IMR-90 (cell line): ENCODE measurements at regions not wholly inside any gene's neighbourhood (a gene's known extent, or its start where the extent isn't known, plus 50 kb on each side); places are given as distances from the start of the nearest gene placed in this dataset.

Source experiments
- ATAC-seq: fragments of 200-7000 bp; cut with Tn5 transposase; 2 replicates; pipeline ENCODE4 v1.9.1; 2020; ENCODE audit warnings: low read depth, mild to moderate bottlenecking, moderate library complexity
- BruUV-seq: library from RNA; stranded (reverse); fragments of 400-500 nt; replicated peaks from 2 replicates; lab custom pipeline; 2021; lab: Mats Ljungman, UMichigan
- CTCF ChIA-PET: fragments of 300-600 bp; formaldehyde crosslinking; extraction: SDS; loops from one replicate; lab custom pipeline; 2021; ENCODE audit warnings: antibody characterized with exemption; lab: Yijun Ruan, JAX
- POLR2A ChIA-PET: fragments of 300-600 bp; sonication (Branson Sonifier 250); formaldehyde crosslinking; loops from one replicate; lab custom pipeline; 2022; ENCODE audit warnings: antibody characterized with exemption; ENCODE audit not compliant: unreplicated experiment; lab: Charles Lee
- DNase-seq: peaks from one replicate; pipeline ENCODE4 v3.0.0; 2013
- H2AFZ ChIP-seq: replicated peaks from 2 replicates; pipeline ENCODE3; 2013; ENCODE audit warnings: low read length, mild to moderate bottlenecking; ENCODE audit not compliant: poor library complexity
- H2AK5ac ChIP-seq: 2 replicates; pipeline ENCODE4 v1.6.1; 2013; ENCODE audit warnings: low read depth, low read length, inconsistent platforms
- H2AK9ac ChIP-seq: replicated peaks from 2 replicates; pipeline ENCODE3; 2013; ENCODE audit warnings: mild to moderate bottlenecking, low read depth, low read length, moderate library complexity; ENCODE audit not compliant: poor library complexity
- H2BK120ac ChIP-seq: 2 replicates; pipeline ENCODE4 v1.6.1; 2013; ENCODE audit warnings: low read depth, low read length, inconsistent platforms
- H2BK15ac ChIP-seq: 3 replicates; pipeline ENCODE4 v1.6.1; 2013; ENCODE audit warnings: low read depth, low read length, inconsistent platforms
- H2BK20ac ChIP-seq: 2 replicates; pipeline ENCODE4 v1.6.1; 2013; ENCODE audit warnings: low read depth, mild to moderate bottlenecking, inconsistent platforms, low read length, moderate library complexity
- H2BK5ac ChIP-seq: 2 replicates; pipeline ENCODE4 v1.6.1; 2013; ENCODE audit warnings: mild to moderate bottlenecking, low read depth, low read length, inconsistent platforms; ENCODE audit not compliant: poor library complexity, severe bottlenecking
- H3K14ac ChIP-seq: replicated peaks from 2 replicates; pipeline ENCODE4 v1.6.1; 2013; ENCODE audit warnings: low read depth, low read length, inconsistent platforms
- H3K18ac ChIP-seq: 2 replicates; pipeline ENCODE4 v1.6.1; 2013; ENCODE audit warnings: low read depth, low read length, control low read depth
- H3K23ac ChIP-seq: 2 replicates; pipeline ENCODE4 v1.6.1; 2013; ENCODE audit warnings: low read depth, low read length, inconsistent platforms
- H3K27ac ChIP-seq: 2 replicates; pipeline ENCODE4 v1.5.1; 2013; ENCODE audit warnings: mild to moderate bottlenecking, control low read depth, low read length; ENCODE audit not compliant: insufficient read depth
- H3K27me3 ChIP-seq: 2 replicates; pipeline ENCODE4 v1.6.1; 2013; ENCODE audit warnings: low read length; ENCODE audit not compliant: control insufficient read depth, insufficient read depth
- H3K36me3 ChIP-seq: 2 replicates; pipeline ENCODE4 v1.6.1; 2013; ENCODE audit warnings: low read length, mixed read lengths; ENCODE audit not compliant: control insufficient read depth, insufficient read depth
- H3K4ac ChIP-seq: 2 replicates; pipeline ENCODE4 v1.6.1; 2013; ENCODE audit warnings: low read depth, low read length, inconsistent platforms
- H3K4me1 ChIP-seq: 2 replicates; pipeline ENCODE4 v1.6.1; 2013; ENCODE audit warnings: low read length, mixed read lengths; ENCODE audit not compliant: control insufficient read depth, insufficient read depth
- H3K4me2 ChIP-seq: 2 replicates; pipeline ENCODE4 v1.6.1; 2013; ENCODE audit warnings: low read depth, mild to moderate bottlenecking, control low read depth, low read length, moderate library complexity
- H3K4me3 ChIP-seq: 2 replicates; pipeline ENCODE4 v1.5.1; 2013; ENCODE audit warnings: low read depth, mild to moderate bottlenecking, control low read depth, low read length, moderate library complexity; ENCODE audit not compliant: insufficient read depth
- H3K56ac ChIP-seq: 2 replicates; pipeline ENCODE4 v1.6.1; 2013; ENCODE audit warnings: low read length, inconsistent platforms; ENCODE audit not compliant: insufficient read depth; ENCODE audit errors: extremely low read depth
- H3K79me1 ChIP-seq, 2 experiments: 2 replicates each; pipeline ENCODE4 v1.6.1; 2013; ENCODE audit warnings: low read length in 2 of 2, inconsistent platforms in 1 of 2, low read depth in 1 of 2
- H3K9ac ChIP-seq: 2 replicates; pipeline ENCODE4 v1.6.1; 2013; ENCODE audit warnings: low read depth, low read length, control low read depth
- H3K9me1 ChIP-seq: 2 replicates; pipeline ENCODE4 v1.6.1; 2013; ENCODE audit warnings: low read length, inconsistent platforms; ENCODE audit not compliant: insufficient read depth
- H3K9me3 ChIP-seq: 2 replicates; pipeline ENCODE4 v1.6.1; 2013; ENCODE audit warnings: low read length; ENCODE audit not compliant: control insufficient read depth, insufficient read depth
- H4K20me1 ChIP-seq: 2 replicates; pipeline ENCODE4 v1.6.1; 2013; ENCODE audit warnings: low read length, inconsistent platforms; ENCODE audit not compliant: insufficient read depth
- H4K5ac ChIP-seq: 2 replicates; pipeline ENCODE4 v1.6.1; 2013; ENCODE audit warnings: mild to moderate bottlenecking, low read depth, low read length, control low read depth
- H4K8ac ChIP-seq, 2 experiments: 2 replicates each; pipeline ENCODE4 v1.6.1; 2013; ENCODE audit warnings: low read depth in 2 of 2, low read length in 2 of 2, control low read depth in 1 of 2, inconsistent platforms in 1 of 2
- H4K91ac ChIP-seq: 2 replicates; pipeline ENCODE4 v1.6.1; 2013; ENCODE audit warnings: low read depth, low read length, inconsistent platforms; ENCODE audit not compliant: insufficient read depth
- BHLHE40 ChIP-seq: fragments of 150-350 bp; IDR thresholded peaks from 2 replicates; pipeline ENCODE4 v1.6.1; 2016; ENCODE audit warnings: mild to moderate bottlenecking, low read depth, low read length
- CEBPB ChIP-seq: IDR thresholded peaks from 2 replicates; pipeline ENCODE4 v1.6.1; 2012; ENCODE audit warnings: low read depth, low read length, improper control_type of control experiment
- CHD1 ChIP-seq: IDR thresholded peaks from 2 replicates; pipeline ENCODE4 v1.6.1; 2012; ENCODE audit warnings: low read depth, low read length, improper control_type of control experiment
- FOS ChIP-seq: fragments of 150-350 bp; IDR thresholded peaks from 2 replicates; pipeline ENCODE4 v1.6.1; 2016; ENCODE audit warnings: low read depth, low read length
- MAFK ChIP-seq: IDR thresholded peaks from 2 replicates; pipeline ENCODE4 v1.6.1; 2012; ENCODE audit warnings: low read depth, low read length, improper control_type of control experiment
- MAZ ChIP-seq: IDR thresholded peaks from 2 replicates; pipeline ENCODE4 v1.6.1; 2012; ENCODE audit warnings: low read depth, mild to moderate bottlenecking, low read length, improper control_type of control experiment, moderate library complexity, borderline replicate concordance
- MXI1 ChIP-seq: IDR thresholded peaks from 2 replicates; pipeline ENCODE4 v1.6.1; 2012; ENCODE audit warnings: low read depth, mild to moderate bottlenecking, low read length, moderate library complexity, borderline replicate concordance
- NFE2L2 ChIP-seq: fragments of 150-350 bp; IDR thresholded peaks from 2 replicates; pipeline ENCODE4 v1.6.1; 2016; ENCODE audit warnings: low read depth, mild to moderate bottlenecking, low read length
- POLR2A ChIP-seq: IDR thresholded peaks from 2 replicates; pipeline ENCODE4 v1.6.1; 2012; ENCODE audit warnings: mild to moderate bottlenecking, low read depth, low read length
- RAD21 ChIP-seq: IDR thresholded peaks from 2 replicates; pipeline ENCODE4 v1.6.1; 2012; ENCODE audit warnings: low read length, improper control_type of control experiment
- RCOR1 ChIP-seq: IDR thresholded peaks from 2 replicates; pipeline ENCODE4 v1.6.1; 2012; ENCODE audit warnings: mild to moderate bottlenecking, low read length, improper control_type of control experiment; ENCODE audit not compliant: insufficient replicate concordance
- RFX5 ChIP-seq: IDR thresholded peaks from 2 replicates; pipeline ENCODE4 v1.8.0; 2012; ENCODE audit warnings: low read depth, mild to moderate bottlenecking, low read length, moderate library complexity
- SMC3 ChIP-seq: fragments of 150-350 bp; IDR thresholded peaks from 2 replicates; pipeline ENCODE4 v1.6.1; 2016; ENCODE audit warnings: low read depth, mild to moderate bottlenecking, antibody characterized with exemption, low read length, moderate library complexity
- USF2 ChIP-seq: fragments of 150-350 bp; IDR thresholded peaks from 2 replicates; pipeline ENCODE4 v1.6.1; 2017; ENCODE audit warnings: mild to moderate bottlenecking, antibody characterized with exemption, low read length, low read depth
- whole genome bisulfite sequencing, 2 experiments: methylation state at CpG; one replicate each; pipeline versions ENCODE4 v1.1.5 to v1.1.7; 2013; ENCODE audit warnings: missing lambda C conversion rate in 2 of 2; ENCODE audit not compliant: insufficient read length in 1 of 2; ENCODE audit errors: extremely low coverage in 2 of 2; 5-methylcytosine and 5-hydroxymethylcytosine counted together
- dilution Hi-C: fragments of 300-500 bp; cut with HindIII; formaldehyde crosslinking; loops from one replicate; pipeline ENCODE4 v1.14.3; 2018; ENCODE audit warnings: low sequenced_read_pairs; ENCODE audit not compliant: unreplicated experiment
- in situ Hi-C: fragments of 300-500 bp; cut with MboI; formaldehyde crosslinking; loops from 3 replicates; pipeline ENCODE4 v1.14.3; 2019; ENCODE audit warnings: low sequenced_read_pairs, inconsistent platforms, mixed read lengths
- intact Hi-C: fragments of 100-400 bp; cut with micrococcal nuclease; formaldehyde crosslinking; loops from 2 replicates; pipeline ENCODE4 v1.10.0; 2022
- TF ChIP-seq, protein P1 (sequence below): conservative IDR thresholded peaks from 2 replicates; pipeline ENCODE4 v1.5.1; 2012; ENCODE audit warnings: mild to moderate bottlenecking, low read depth, low read length, improper control_type of control experiment
- TF ChIP-seq, protein P2 (sequence below): fragments of 150-350 bp; IDR thresholded peaks from 2 replicates; pipeline ENCODE4 v1.6.1; 2016; ENCODE audit warnings: low read depth, mild to moderate bottlenecking, low read length, moderate library complexity, borderline replicate concordance

DNA sequence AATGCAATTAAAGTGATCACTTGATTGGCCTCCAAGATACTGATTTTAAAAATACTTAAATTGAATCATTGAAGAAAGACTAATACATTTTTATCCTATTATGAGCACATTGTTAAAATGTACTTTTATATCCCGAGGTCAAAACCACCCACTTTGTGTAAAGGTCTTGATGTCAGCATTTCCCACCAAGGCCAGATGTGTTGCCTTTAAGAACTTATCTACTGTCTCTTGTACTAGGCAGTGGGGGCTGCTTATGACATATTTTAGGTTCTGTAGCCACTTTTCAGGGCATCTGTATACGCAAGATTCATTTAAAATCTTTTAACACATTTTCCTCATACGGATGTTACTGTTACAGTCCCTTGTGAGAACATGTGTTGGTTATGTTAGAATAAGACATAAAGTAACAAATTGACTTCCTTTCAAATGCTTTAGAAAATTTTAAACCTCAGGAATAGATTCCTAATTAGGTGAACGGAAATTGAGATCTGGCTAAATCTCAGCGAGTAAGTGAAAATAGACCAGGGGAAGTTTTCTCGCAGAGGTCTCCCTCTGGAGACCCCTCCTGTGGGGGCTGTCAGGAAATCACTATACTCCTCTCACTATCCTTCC is 456.2 kb downstream of the ADAMTS20 start:
- in situ Hi-C loops, result no loop called here

More for the DNA sequence above, 456.2 kb downstream of the ADAMTS20 start:
- Histone ChIP-seq H3K27ac (no peak overlapping the region), H2AK9ac (no peak overlapping the region), H2BK20ac (no peak overlapping the region), H2BK15ac (no peak overlapping the region), H3K4me3 (no peak overlapping the region), H3K18ac (no peak overlapping the region), H2AK5ac (no peak overlapping the region), H3K9me3 (no peaks in the 10 kb centered on the region), H4K5ac (no peak overlapping the region), H4K8ac (no peak overlapping the region), H3K4me2 (no peak overlapping the region), H3K79me1 (no peaks in the 10 kb centered on the region), H3K36me3 (no peaks in the 10 kb centered on the region), H3K56ac (no peak overlapping the region), H4K20me1 (no peaks in the 10 kb centered on the region), H2BK120ac (no peak overlapping the region), H3K4me1 (peaks cover 2% of the 10 kb centered on the region; the same call in 1 of the 2 replicates), H3K27me3 (no peaks in the 10 kb centered on the region), H2BK5ac (no peak overlapping the region), H4K91ac (no peak overlapping the region), H2AFZ (no peak overlapping the region), H3K23ac (no peak overlapping the region), H3K14ac (no peak overlapping the region), H3K4ac (no peak overlapping the region), H3K9ac (no peak overlapping the region), H3K9me1 (no peaks in the 10 kb centered on the region)
- dilution Hi-C loops, result no loop called here
- BruUV-seq, result no TSS peak
- WGBS, 2 experiments, result no CpG with 5 or more reads among the region's 6 CpGs
- no peak for ATAC-seq
- intact Hi-C loops, result no loop called here
- ChIA-PET CTCF (no interaction called here), POLR2A (no interaction called here)
- TF ChIP-seq CEBPB, result no peak
- no peak for TF ChIP-seq USF2
- TF ChIP-seq, protein P1, sequence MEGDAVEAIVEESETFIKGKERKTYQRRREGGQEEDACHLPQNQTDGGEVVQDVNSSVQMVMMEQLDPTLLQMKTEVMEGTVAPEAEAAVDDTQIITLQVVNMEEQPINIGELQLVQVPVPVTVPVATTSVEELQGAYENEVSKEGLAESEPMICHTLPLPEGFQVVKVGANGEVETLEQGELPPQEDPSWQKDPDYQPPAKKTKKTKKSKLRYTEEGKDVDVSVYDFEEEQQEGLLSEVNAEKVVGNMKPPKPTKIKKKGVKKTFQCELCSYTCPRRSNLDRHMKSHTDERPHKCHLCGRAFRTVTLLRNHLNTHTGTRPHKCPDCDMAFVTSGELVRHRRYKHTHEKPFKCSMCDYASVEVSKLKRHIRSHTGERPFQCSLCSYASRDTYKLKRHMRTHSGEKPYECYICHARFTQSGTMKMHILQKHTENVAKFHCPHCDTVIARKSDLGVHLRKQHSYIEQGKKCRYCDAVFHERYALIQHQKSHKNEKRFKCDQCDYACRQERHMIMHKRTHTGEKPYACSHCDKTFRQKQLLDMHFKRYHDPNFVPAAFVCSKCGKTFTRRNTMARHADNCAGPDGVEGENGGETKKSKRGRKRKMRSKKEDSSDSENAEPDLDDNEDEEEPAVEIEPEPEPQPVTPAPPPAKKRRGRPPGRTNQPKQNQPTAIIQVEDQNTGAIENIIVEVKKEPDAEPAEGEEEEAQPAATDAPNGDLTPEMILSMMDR, result no peak
- no peak for TF ChIP-seq RAD21
- TF ChIP-seq, protein P2, sequence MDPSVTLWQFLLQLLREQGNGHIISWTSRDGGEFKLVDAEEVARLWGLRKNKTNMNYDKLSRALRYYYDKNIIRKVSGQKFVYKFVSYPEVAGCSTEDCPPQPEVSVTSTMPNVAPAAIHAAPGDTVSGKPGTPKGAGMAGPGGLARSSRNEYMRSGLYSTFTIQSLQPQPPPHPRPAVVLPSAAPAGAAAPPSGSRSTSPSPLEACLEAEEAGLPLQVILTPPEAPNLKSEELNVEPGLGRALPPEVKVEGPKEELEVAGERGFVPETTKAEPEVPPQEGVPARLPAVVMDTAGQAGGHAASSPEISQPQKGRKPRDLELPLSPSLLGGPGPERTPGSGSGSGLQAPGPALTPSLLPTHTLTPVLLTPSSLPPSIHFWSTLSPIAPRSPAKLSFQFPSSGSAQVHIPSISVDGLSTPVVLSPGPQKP, result no peak
- TF ChIP-seq FOS, result no peak
- TF ChIP-seq MAFK, result no peak
- TF ChIP-seq MXI1, result no peak
- TF ChIP-seq BHLHE40, result no peak
- no peak for TF ChIP-seq CHD1
- no peak for TF ChIP-seq RFX5
- no peak for TF ChIP-seq MAZ
- TF ChIP-seq RCOR1, result no peak
- TF ChIP-seq POLR2A, result no peak
- TF ChIP-seq SMC3, result no peak
- TF ChIP-seq NFE2L2, result no peak
- DNase-seq, result no peak
